ENCODE measurements at regions not wholly inside any gene's neighbourhood (a gene's known extent, or its start where the extent isn't known, plus 50 kb on each side); places are given as distances from the start of the nearest gene placed in this dataset.
"Not testable (repeated sequence)": the region's sequence is repeated elsewhere in the genome, so short reads cannot be mapped to it uniquely, and the experiment has no call there.

- Mint-ChIP-seq H3K27ac (no peak overlapping the region), H3K9me3 (no peaks in the 10 kb centered on the region), H3K4me1 (no peaks in the 10 kb centered on the region), H3K36me3 (peaks cover 0 to 13% (median 2%) of the 10 kb centered on the region in 3 donors), H3K4me3 (no peak overlapping the region), H3K27me3 (peaks cover 0 to 6% of the 10 kb centered on the region in 2 donors)
- DNase-seq, result no peak
- ChIA-PET POLR2A (no interaction called here), CTCF (no interaction called here)
- H3K4me1 ChIP-seq (ENCODE audit: insufficient read depth, low read length), result no peaks in the 10 kb centered on the region
- H3K27ac ChIP-seq (ENCODE audit: low read depth, low read length), result no peak overlapping the region
- no peak overlapping the region for H3K4me3 ChIP-seq (ENCODE audit: low read length)
- H3K27me3 ChIP-seq (ENCODE audit: insufficient read depth, low read length, poor library complexity, severe bottlenecking), result no peaks in the 10 kb centered on the region
- H3K36me3 ChIP-seq (ENCODE audit: insufficient read depth, low read length), result no peaks in the 10 kb centered on the region
- no peaks in the 10 kb centered on the region for H3K9me3 ChIP-seq (ENCODE audit: low read length)
Observed at GRCh38 chr2:176902454-176902853, 310.1 kb upstream of the HNRNPA3 start.

DNA sequence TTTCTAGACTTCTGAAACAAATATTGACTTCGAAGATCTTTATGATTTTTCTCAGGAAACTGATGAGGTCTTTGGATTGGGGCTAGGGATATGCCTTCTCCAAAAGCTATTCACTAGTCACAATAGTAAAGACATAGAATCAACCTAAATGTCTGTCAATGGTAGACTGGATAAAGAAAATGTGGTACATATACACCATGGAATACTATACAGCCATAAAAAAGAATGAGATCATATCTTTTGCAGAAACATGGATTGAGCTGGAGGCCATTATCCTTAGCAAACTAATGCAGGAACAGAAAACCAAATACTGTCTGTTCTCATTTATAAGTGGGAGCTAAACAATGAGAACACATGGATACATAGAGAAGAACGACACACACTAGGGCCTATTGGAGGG, 308.5 kb upstream of the HNRNPA3 start:
- DNase-seq; H3K4me3 ChIP-seq (ENCODE audit: low read length); H3K27me3 ChIP-seq (ENCODE audit: insufficient read depth, low read length, poor library complexity, severe bottlenecking); POLR2A ChIA-PET; H3K27me3 Mint-ChIP-seq; H3K4me3 Mint-ChIP-seq; H3K9me3 Mint-ChIP-seq; H3K4me1 ChIP-seq (ENCODE audit: insufficient read depth, low read length); H3K27ac Mint-ChIP-seq; H3K36me3 Mint-ChIP-seq; H3K27ac ChIP-seq (ENCODE audit: low read depth, low read length); H3K4me1 Mint-ChIP-seq; H3K36me3 ChIP-seq (ENCODE audit: insufficient read depth, low read length); H3K9me3 ChIP-seq (ENCODE audit: low read length); CTCF ChIA-PET: not testable (repeated sequence)

GRCh38 chr2:176907341-176907740, 305.3 kb upstream of the HNRNPA3 start:
- no peaks in the 10 kb centered on the region for H3K9me3 Mint-ChIP-seq
- H3K27ac Mint-ChIP-seq, result no peak overlapping the region
- POLR2A ChIA-PET, result interaction anchor here (0.5 kb wide), 1 partner anchor 823 kb away, joined by 4 read pairs; no protein-coding TSS in a partner anchor
- Histone ChIP-seq H3K4me1 (ENCODE audit: insufficient read depth, low read length) (no peaks in the 10 kb centered on the region), H3K4me3 (ENCODE audit: low read length) (no peak overlapping the region), H3K36me3 (ENCODE audit: insufficient read depth, low read length) (no peaks in the 10 kb centered on the region), H3K27ac (ENCODE audit: low read depth, low read length) (no peak overlapping the region), H3K9me3 (ENCODE audit: low read length) (no peaks in the 10 kb centered on the region), H3K27me3 (ENCODE audit: insufficient read depth, low read length, poor library complexity, severe bottlenecking) (no peaks in the 10 kb centered on the region)
- peaks cover 2 to 5% (median 3%) of the 10 kb centered on the region in 3 donors for H3K4me1 Mint-ChIP-seq
- CTCF ChIA-PET, result no interaction called here
- peaks cover 0 to 2% (median 0%) of the 10 kb centered on the region in 3 donors for H3K36me3 Mint-ChIP-seq
- DNase-seq, result no peak
- no peak overlapping the region for H3K4me3 Mint-ChIP-seq
- H3K27me3 Mint-ChIP-seq, result peaks cover 0 to 3% of the 10 kb centered on the region in 2 donors

- CTCF ChIA-PET, result interaction anchor here (0.9 kb wide), 1 partner anchor 13 kb away, joined by 3 read pairs; no protein-coding TSS in a partner anchor
- H3K36me3 Mint-ChIP-seq, result peaks cover 0 to 9% (median 0%) of the 10 kb centered on the region in 3 donors
- H3K4me1 Mint-ChIP-seq, result peaks cover 2 to 5% (median 3%) of the 10 kb centered on the region in 3 donors
Observed at GRCh38 chr2:176910828-176911227, 301.8 kb upstream of the HNRNPA3 start.

DNA sequence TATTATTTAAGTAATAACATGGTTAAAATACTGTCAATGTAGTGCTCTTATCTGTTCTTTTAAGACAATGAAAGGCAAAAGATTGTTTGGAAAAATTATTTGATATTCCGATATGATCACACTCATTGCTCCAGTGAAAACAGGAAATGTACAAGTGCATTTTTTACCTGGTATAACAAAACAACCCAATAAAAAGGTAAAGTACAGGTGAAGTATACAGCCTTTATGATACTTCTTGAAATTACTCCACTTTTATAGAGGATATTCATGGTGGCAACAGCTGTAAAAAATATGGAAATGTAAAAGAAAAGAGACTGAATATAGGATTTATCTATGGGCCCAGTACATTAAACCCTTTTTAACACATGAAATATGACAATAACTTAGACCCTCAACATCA, 298.6 kb upstream of the HNRNPA3 start:
- H3K9me3 ChIP-seq (ENCODE audit: low read length), result no peaks in the 10 kb centered on the region
- Mint-ChIP-seq H3K4me3 (no peak overlapping the region), H3K27ac (no peak overlapping the region), H3K27me3 (peaks cover 2 to 6% of the 10 kb centered on the region in 2 donors), H3K36me3 (peaks cover 0 to 9% (median 0%) of the 10 kb centered on the region in 3 donors), H3K9me3 (no peaks in the 10 kb centered on the region), H3K4me1 (peaks cover 2 to 5% (median 3%) of the 10 kb centered on the region in 3 donors)
- ChIA-PET CTCF (no interaction called here), POLR2A (no interaction called here)
- H3K27ac ChIP-seq (ENCODE audit: low read depth, low read length), result no peak overlapping the region
- H3K36me3 ChIP-seq (ENCODE audit: insufficient read depth, low read length), result no peaks in the 10 kb centered on the region
- no peak overlapping the region for H3K4me3 ChIP-seq (ENCODE audit: low read length)
- H3K27me3 ChIP-seq (ENCODE audit: insufficient read depth, low read length, poor library complexity, severe bottlenecking), result no peaks in the 10 kb centered on the region
- no peak for DNase-seq
- no peaks in the 10 kb centered on the region for H3K4me1 ChIP-seq (ENCODE audit: insufficient read depth, low read length)

More at GRCh38 chr2:176910828-176911227, 301.8 kb upstream of the HNRNPA3 start:
- POLR2A ChIA-PET, result no interaction called here
- H3K9me3 ChIP-seq (ENCODE audit: low read length), result no peaks in the 10 kb centered on the region
- no peak overlapping the region for H3K27ac ChIP-seq (ENCODE audit: low read depth, low read length)
- H3K27ac Mint-ChIP-seq, result peak overlapping the region in 1 of 8 donors; percentile 85
- H3K4me3 Mint-ChIP-seq, result no peak overlapping the region
- H3K4me3 ChIP-seq (ENCODE audit: low read length), result no peak overlapping the region
- H3K27me3 ChIP-seq (ENCODE audit: insufficient read depth, low read length, poor library complexity, severe bottlenecking), result no peaks in the 10 kb centered on the region
- no peak for DNase-seq
- peaks cover 2 to 6% of the 10 kb centered on the region in 2 donors for H3K27me3 Mint-ChIP-seq
- H3K9me3 Mint-ChIP-seq, result no peaks in the 10 kb centered on the region
- no peaks in the 10 kb centered on the region for H3K4me1 ChIP-seq (ENCODE audit: insufficient read depth, low read length)
- H3K36me3 ChIP-seq (ENCODE audit: insufficient read depth, low read length), result no peaks in the 10 kb centered on the region

DNA sequence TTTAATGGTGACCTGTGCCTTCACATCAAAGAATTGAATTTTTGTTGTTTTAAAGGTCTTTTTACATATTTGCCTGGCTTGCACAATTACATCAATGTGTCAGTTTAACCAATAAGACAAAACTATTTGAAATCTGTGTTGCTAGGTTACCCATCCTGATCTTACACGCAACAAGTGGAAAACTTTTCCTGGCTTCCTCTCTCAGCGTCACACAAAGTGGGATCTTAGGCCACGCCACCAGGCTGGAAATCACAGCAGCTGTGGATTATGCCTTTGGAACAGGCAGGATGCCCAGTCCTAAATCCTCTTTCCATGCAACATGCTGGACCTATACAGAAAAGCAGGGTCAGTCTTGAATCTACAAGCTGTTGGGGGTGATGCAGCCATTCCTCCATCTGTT, 298.2 kb upstream of the HNRNPA3 start:
- Histone ChIP-seq H3K27me3 (ENCODE audit: insufficient read depth, low read length, poor library complexity, severe bottlenecking) (no peaks in the 10 kb centered on the region), H3K4me3 (ENCODE audit: low read length) (no peak overlapping the region), H3K36me3 (ENCODE audit: insufficient read depth, low read length) (no peaks in the 10 kb centered on the region), H3K27ac (ENCODE audit: low read depth, low read length) (no peak overlapping the region), H3K4me1 (ENCODE audit: insufficient read depth, low read length) (no peaks in the 10 kb centered on the region), H3K9me3 (ENCODE audit: low read length) (no peaks in the 10 kb centered on the region)
- Mint-ChIP-seq H3K4me3 (peak overlapping the region in 1 of 7 donors; percentile 28), H3K27ac (no peak overlapping the region), H3K9me3 (no peaks in the 10 kb centered on the region), H3K27me3 (peaks cover 2 to 6% of the 10 kb centered on the region in 2 donors), H3K36me3 (peaks cover 0 to 9% (median 0%) of the 10 kb centered on the region in 3 donors), H3K4me1 (peaks cover 2 to 5% (median 3%) of the 10 kb centered on the region in 3 donors)
- no peak for DNase-seq
- CTCF ChIA-PET, result no interaction called here
- POLR2A ChIA-PET, result no interaction called here

DNA sequence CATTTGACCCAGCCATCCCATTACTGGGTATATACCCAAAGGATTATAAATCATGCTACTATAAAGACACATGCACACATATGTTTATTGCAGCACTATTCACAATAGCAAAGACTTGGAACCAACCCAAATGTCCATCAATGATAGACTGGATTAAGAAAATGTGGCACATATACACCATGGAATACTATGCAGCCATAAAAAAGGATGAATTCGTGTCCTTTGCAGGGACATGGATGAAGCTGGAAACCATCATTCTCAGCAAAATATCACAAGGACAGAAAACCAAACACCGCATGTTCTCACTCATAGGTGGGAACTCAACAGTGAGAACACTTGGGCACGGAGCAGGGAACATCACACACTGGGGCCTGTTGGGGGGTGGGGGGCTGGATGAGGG, 290.0 kb upstream of the HNRNPA3 start:
- H3K27me3 Mint-ChIP-seq; H3K27me3 ChIP-seq (ENCODE audit: insufficient read depth, low read length, poor library complexity, severe bottlenecking); H3K9me3 ChIP-seq (ENCODE audit: low read length); CTCF ChIA-PET; H3K27ac ChIP-seq (ENCODE audit: low read depth, low read length); H3K27ac Mint-ChIP-seq; H3K36me3 Mint-ChIP-seq; H3K36me3 ChIP-seq (ENCODE audit: insufficient read depth, low read length); H3K9me3 Mint-ChIP-seq; H3K4me3 Mint-ChIP-seq; POLR2A ChIA-PET; H3K4me1 Mint-ChIP-seq; DNase-seq; H3K4me1 ChIP-seq (ENCODE audit: insufficient read depth, low read length); H3K4me3 ChIP-seq (ENCODE audit: low read length): not testable (repeated sequence)

DNA sequence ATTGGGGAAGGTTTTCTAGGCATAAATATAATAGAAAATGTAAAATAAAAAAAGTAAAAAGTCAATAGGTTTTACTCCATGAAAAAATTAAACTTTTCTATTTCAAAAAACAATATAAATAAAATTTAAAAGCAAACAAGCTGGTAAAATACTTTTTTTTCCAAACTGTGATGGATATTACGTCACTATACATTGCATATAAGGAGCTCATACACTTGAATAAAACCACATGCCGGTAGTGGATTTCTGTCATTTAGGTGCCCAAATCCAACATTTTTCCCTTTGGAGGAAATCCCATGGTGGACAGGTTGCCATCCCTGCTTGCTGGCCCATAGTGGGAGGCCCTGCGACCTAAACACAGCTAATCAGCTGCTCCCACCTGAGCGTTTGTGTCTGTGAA, 289.4 kb upstream of the HNRNPA3 start:
- POLR2A ChIA-PET, result no interaction called here
- H3K27ac Mint-ChIP-seq, result no peak overlapping the region
- no peak overlapping the region for H3K4me3 Mint-ChIP-seq
- DNase-seq, result no peak
- Histone ChIP-seq H3K4me1 (ENCODE audit: insufficient read depth, low read length) (no peaks in the 10 kb centered on the region), H3K27me3 (ENCODE audit: insufficient read depth, low read length, poor library complexity, severe bottlenecking) (no peaks in the 10 kb centered on the region), H3K9me3 (ENCODE audit: low read length) (no peaks in the 10 kb centered on the region), H3K4me3 (ENCODE audit: low read length) (no peak overlapping the region), H3K36me3 (ENCODE audit: insufficient read depth, low read length) (no peaks in the 10 kb centered on the region), H3K27ac (ENCODE audit: low read depth, low read length) (no peak overlapping the region)
- H3K27me3 Mint-ChIP-seq, result peaks cover 0 to 2% of the 10 kb centered on the region in 2 donors
- CTCF ChIA-PET, result no interaction called here
- peaks cover 0 to 4% (median 2%) of the 10 kb centered on the region in 5 donors for H3K9me3 Mint-ChIP-seq
- H3K36me3 Mint-ChIP-seq, result peaks cover 0 to 4% (median 0%) of the 10 kb centered on the region in 3 donors
- no peaks in the 10 kb centered on the region for H3K4me1 Mint-ChIP-seq
